B cell (primary cell): ENCODE measurements at regions not wholly inside any gene's neighbourhood (a gene's known extent, or its start where the extent isn't known, plus 50 kb on each side); places are given as distances from the start of the nearest gene placed in this dataset.

Experiments used
- ATAC-seq: fragments of 200-7000 bp; cut with Tn5 transposase; one replicate; pipeline ENCODE4 v1.10.0; 2021; ENCODE audit warnings: low read depth, mild to moderate bottlenecking, moderate number of reproducible peaks, moderate library complexity
- CTCF ChIA-PET: fragments of 350-600 bp; sonication (Branson Sonifier 250); formaldehyde crosslinking; loops from one replicate; lab custom pipeline; 2021; ENCODE audit warnings: antibody characterized with exemption, inconsistent platforms; lab: Charles Lee
- POLR2A ChIA-PET: fragments of 350-600 bp; sonication (Branson Sonifier 250); formaldehyde crosslinking; loops from one replicate; lab custom pipeline; 2021; ENCODE audit warnings: antibody characterized with exemption; lab: Charles Lee
- DNase-seq: peaks from one replicate; pipeline ENCODE4 v3.0.0; 2013
- H2AFZ ChIP-seq: 2 replicates; pipeline ENCODE4 v1.6.1; 2012; ENCODE audit warnings: mild to moderate bottlenecking, low read depth, low read length; ENCODE audit not compliant: insufficient read depth, poor library complexity, severe bottlenecking
- H3K27ac ChIP-seq, 2 donors: 1 replicate in 1 of 2; 2 replicates in 1 of 2; pipeline ENCODE4 v1.5.1; 2012 to 2013; ENCODE audit warnings: low read length in 2 of 2, mild to moderate bottlenecking in 2 of 2, moderate library complexity in 1 of 2
- H3K27me3 ChIP-seq, 4 experiments: fragments of 200-600 bp in 1 of 4; sonication (generic) in 1 of 4; replicated peaks in 1 of 4; 1 replicate in 2 of 4; 2 replicates in 2 of 4; pipeline versions ENCODE4 v1.6.1 to v1.7.0; 2013 to 2016; ENCODE audit warnings: low read length in 3 of 4, mild to moderate bottlenecking in 2 of 4, mixed read lengths in 1 of 4, moderate library complexity in 1 of 4; ENCODE audit not compliant: insufficient read depth in 4 of 4, control insufficient read depth in 3 of 4; ENCODE audit errors: control extremely low read depth in 1 of 4
- H3K36me3 ChIP-seq, 2 experiments: replicated peaks in 1 of 2; 1 replicate in 1 of 2; 2 replicates in 1 of 2; pipeline versions ENCODE4 v1.6.1 to v1.7.1; 2013; ENCODE audit warnings: low read length in 1 of 2; ENCODE audit not compliant: insufficient read depth in 2 of 2, control insufficient read depth in 1 of 2; ENCODE audit errors: control extremely low read depth in 1 of 2, extremely low read depth in 1 of 2
- H3K4me1 ChIP-seq, 2 donors: fragments of 200-600 bp in 1 of 2; sonication (generic) in 1 of 2; 1 replicate in 1 of 2; 2 replicates in 1 of 2; pipeline versions ENCODE4 v1.5.1 to v1.6.1; 2013 to 2017; ENCODE audit warnings: low read length in 2 of 2; ENCODE audit not compliant: control insufficient read depth in 2 of 2, insufficient read depth in 2 of 2
- H3K4me2 ChIP-seq: replicated peaks from 2 replicates; pipeline ENCODE3; 2012; ENCODE audit warnings: mild to moderate bottlenecking, low read depth, low read length; ENCODE audit not compliant: poor library complexity, severe bottlenecking
- H3K4me3 ChIP-seq, 5 experiments: fragments of 200-600 bp in 1 of 5; sonication (generic) in 1 of 5; 1 replicate in 3 of 5; 2 replicates in 2 of 5; pipeline versions ENCODE4 v1.5.1 to v1.7.0; 2011 to 2016; ENCODE audit warnings: low read length in 4 of 5, mild to moderate bottlenecking in 4 of 5, low read depth in 2 of 5, control low read depth in 1 of 5, moderate library complexity in 1 of 5; ENCODE audit not compliant: insufficient read depth in 1 of 5; ENCODE audit errors: control extremely low read depth in 1 of 5, extremely low read depth in 1 of 5
- H3K79me2 ChIP-seq: fragments of 200-600 bp; sonication (generic); one replicate; pipeline ENCODE4 v1.6.0; 2016; ENCODE audit warnings: low read length; ENCODE audit not compliant: control insufficient read depth, insufficient read depth
- H3K9ac ChIP-seq: fragments of 200-600 bp; sonication (generic); 2 replicates; pipeline ENCODE4 v1.6.1; 2017; ENCODE audit warnings: mild to moderate bottlenecking, low read length, moderate library complexity
- H3K9me3 ChIP-seq, 3 donors: one replicate each; pipeline versions ENCODE4 v1.6.1 to v1.7.1; 2013; ENCODE audit warnings: low read length in 2 of 3; ENCODE audit not compliant: control insufficient read depth in 2 of 3, insufficient read depth in 1 of 3; ENCODE audit errors: control extremely low read depth in 1 of 3
- H4K20me1 ChIP-seq: 2 replicates; pipeline ENCODE4 v1.6.0; 2012; ENCODE audit warnings: mild to moderate bottlenecking, low read length; ENCODE audit not compliant: insufficient read depth, control insufficient read depth, poor library complexity, severe bottlenecking
- H3K27ac Mint-ChIP-seq: one replicate; pipeline ENCODE4 v1.8.0; 2021; ENCODE audit warnings: mixed read lengths
- H3K27me3 Mint-ChIP-seq: one replicate; pipeline ENCODE4 v1.8.0; 2021; ENCODE audit warnings: mixed read lengths
- H3K4me1 Mint-ChIP-seq: one replicate; pipeline ENCODE4 v1.8.0; 2021; ENCODE audit warnings: mixed read lengths
- H3K4me3 Mint-ChIP-seq: one replicate; pipeline ENCODE4 v1.8.0; 2021; ENCODE audit warnings: mixed read lengths
- H3K9me3 Mint-ChIP-seq: one replicate; pipeline ENCODE4 v1.8.0; 2022; ENCODE audit warnings: mixed read lengths; ENCODE audit not compliant: insufficient read depth
- EZH2 ChIP-seq: IDR thresholded peaks from 2 replicates; pipeline ENCODE4 v1.6.1; 2012; ENCODE audit warnings: borderline replicate concordance, low read depth, mild to moderate bottlenecking, moderate library complexity, low read length; ENCODE audit not compliant: insufficient read depth, poor library complexity, severe bottlenecking
- WGBS: methylation state at CpG from one replicate; pipeline ENCODE4 v1.1.5; 2013; ENCODE audit warnings: missing lambda C conversion rate; ENCODE audit not compliant: insufficient coverage; 5-methylcytosine and 5-hydroxymethylcytosine counted together
- intact Hi-C: fragments of 100-400 bp; cut with micrococcal nuclease; formaldehyde crosslinking; loops from one replicate; pipeline ENCODE4 v1.10.0; 2022
- TF ChIP-seq, protein P1 (sequence below): fragments of 200-600 bp; IDR thresholded peaks from one replicate; pipeline ENCODE4 v1.8.0; 2022; ENCODE audit warnings: antibody characterized with exemption, mild to moderate bottlenecking

- Histone ChIP-seq H3K4me3 (no peak overlapping the region), H3K4me2 (no peak overlapping the region), H3K9ac (no peak overlapping the region), H4K20me1 (no peaks in the 10 kb centered on the region), H3K36me3 (no peaks in the 10 kb centered on the region), H2AFZ (no peak overlapping the region), H3K4me1 (no peaks in the 10 kb centered on the region), H3K27ac (no peak overlapping the region), H3K27me3 (no peaks in the 10 kb centered on the region), H3K79me2 (no peaks in the 10 kb centered on the region), H3K9me3 (peaks cover 0 to 3% (median 0%) of the 10 kb centered on the region in 3 donors)
- intact Hi-C loops, result no loop called here
- Mint-ChIP-seq H3K9me3 (peaks cover 5% of the 10 kb centered on the region), H3K27ac (no peak overlapping the region), H3K27me3 (no peaks in the 10 kb centered on the region), H3K4me3 (no peak overlapping the region), H3K4me1 (no peaks in the 10 kb centered on the region)
- ChIA-PET CTCF (no interaction called here), POLR2A (no interaction called here)
- 86% methylated on average over 4 of the region's 7 CpGs for WGBS
- ATAC-seq (no peak), DNase-seq (no peak)
- TF ChIP-seq, protein P1, sequence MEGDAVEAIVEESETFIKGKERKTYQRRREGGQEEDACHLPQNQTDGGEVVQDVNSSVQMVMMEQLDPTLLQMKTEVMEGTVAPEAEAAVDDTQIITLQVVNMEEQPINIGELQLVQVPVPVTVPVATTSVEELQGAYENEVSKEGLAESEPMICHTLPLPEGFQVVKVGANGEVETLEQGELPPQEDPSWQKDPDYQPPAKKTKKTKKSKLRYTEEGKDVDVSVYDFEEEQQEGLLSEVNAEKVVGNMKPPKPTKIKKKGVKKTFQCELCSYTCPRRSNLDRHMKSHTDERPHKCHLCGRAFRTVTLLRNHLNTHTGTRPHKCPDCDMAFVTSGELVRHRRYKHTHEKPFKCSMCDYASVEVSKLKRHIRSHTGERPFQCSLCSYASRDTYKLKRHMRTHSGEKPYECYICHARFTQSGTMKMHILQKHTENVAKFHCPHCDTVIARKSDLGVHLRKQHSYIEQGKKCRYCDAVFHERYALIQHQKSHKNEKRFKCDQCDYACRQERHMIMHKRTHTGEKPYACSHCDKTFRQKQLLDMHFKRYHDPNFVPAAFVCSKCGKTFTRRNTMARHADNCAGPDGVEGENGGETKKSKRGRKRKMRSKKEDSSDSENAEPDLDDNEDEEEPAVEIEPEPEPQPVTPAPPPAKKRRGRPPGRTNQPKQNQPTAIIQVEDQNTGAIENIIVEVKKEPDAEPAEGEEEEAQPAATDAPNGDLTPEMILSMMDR, result no peak
- TF ChIP-seq EZH2, result no peak
Measured at GRCh38 chr13:90293793-90294361, 1053.6 kb upstream of the MIR17HG start.

DNA sequence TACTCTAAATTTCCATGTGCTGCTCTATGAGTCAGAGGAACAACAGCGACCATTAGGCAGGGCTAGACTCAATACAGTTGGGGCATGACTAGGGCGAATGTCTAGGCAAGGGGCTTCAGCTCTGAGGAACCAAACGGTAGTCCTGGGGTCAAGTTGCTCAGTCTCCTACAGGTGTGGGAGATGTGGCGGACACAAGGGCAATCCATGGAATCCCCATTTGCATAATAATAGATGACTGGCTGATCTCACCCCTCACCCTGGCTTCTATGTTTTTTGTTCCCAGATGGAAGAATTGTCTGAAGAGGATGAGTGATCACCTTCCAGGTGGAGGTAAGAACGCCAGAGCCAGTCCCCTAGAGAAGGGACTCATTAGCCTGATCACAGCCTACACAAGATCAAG is 1048.2 kb upstream of the MIR17HG start:
- WGBS, result 96% methylated on average over 3 of the region's 5 CpGs
- no peak for TF ChIP-seq EZH2
- TF ChIP-seq, protein P1, result no peak
- H3K27me3 Mint-ChIP-seq, result no peaks in the 10 kb centered on the region

More for the DNA sequence above, 1048.2 kb upstream of the MIR17HG start:
- Histone ChIP-seq H3K4me2 (no peak overlapping the region), H4K20me1 (no peaks in the 10 kb centered on the region), H3K9me3 (no peaks in the 10 kb centered on the region), H3K27ac (no peak overlapping the region), H3K27me3 (no peaks in the 10 kb centered on the region), H3K9ac (no peak overlapping the region), H3K4me3 (no peak overlapping the region), H3K79me2 (no peaks in the 10 kb centered on the region), H2AFZ (no peak overlapping the region), H3K36me3 (no peaks in the 10 kb centered on the region), H3K4me1 (no peaks in the 10 kb centered on the region)
- no peaks in the 10 kb centered on the region for H3K4me1 Mint-ChIP-seq
- H3K4me3 Mint-ChIP-seq, result no peak overlapping the region
- ChIA-PET POLR2A (no interaction called here), CTCF (no interaction called here)
- ATAC-seq (no peak), DNase-seq (no peak)
- intact Hi-C loops, result no loop called here
- peaks cover 5% of the 10 kb centered on the region for H3K9me3 Mint-ChIP-seq
- no peak overlapping the region for H3K27ac Mint-ChIP-seq
